ENCODE measurements at regions not wholly inside any gene's neighbourhood (a gene's known extent, or its start where the extent isn't known, plus 50 kb on each side); places are given as distances from the start of the nearest gene placed in this dataset.

- no peak for TF ChIP-seq CTCF (IDR thresholded peaks at IDR 0.05; ENCODE audit: low read length)
- TF ChIP-seq EZH2 (optimal IDR thresholded peaks at IDR 0.05; ENCODE audit: low read depth, low read length) = no peak
- TF ChIP-seq EZH2phosphoT487 (IDR thresholded peaks at IDR 0.05; ENCODE audit: low read length) = no peak
These were observed 57.8 kb upstream of the TAPT1 start for GRCh38 chr4:16284050-16284449.

Data from MM.1S (cell line).